ENCODE measurements at regions not wholly inside any gene's neighbourhood (a gene's known extent, or its start where the extent isn't known, plus 50 kb on each side); places are given as distances from the start of the nearest gene placed in this dataset.
"Not testable (repeated sequence)": the region's sequence is repeated elsewhere in the genome, so short reads cannot be mapped to it uniquely, and the experiment has no call there.

- no peak for DNase-seq
These were observed 95.2 kb downstream of the TFAP2C start for GRCh38 chr20:56724241-56724757.

GRCh38 chr20:56730003-56730402 is 100.9 kb downstream of the TFAP2C start:
- DNase-seq, result no peak

- no peak for DNase-seq
These were observed 101.9 kb downstream of the TFAP2C start for GRCh38 chr20:56730996-56731395.

DNA sequence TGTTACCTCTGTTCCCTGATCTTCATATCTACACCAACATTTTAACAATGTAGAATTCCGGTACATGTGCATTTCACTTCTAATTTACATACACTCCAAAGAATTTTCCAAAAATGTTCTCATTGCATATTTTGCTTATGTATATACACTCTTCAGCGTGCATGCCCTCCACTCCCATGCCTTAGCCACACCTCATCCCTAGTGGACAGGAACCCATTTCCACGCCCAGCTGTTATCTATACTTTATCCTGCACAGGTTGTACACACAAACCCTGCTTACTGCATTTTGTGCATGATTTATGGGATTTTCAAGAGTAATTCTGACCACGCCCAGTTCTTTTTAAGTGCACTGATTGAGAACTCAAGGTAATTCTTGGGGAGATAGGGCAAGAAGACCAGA is 102.4 kb downstream of the TFAP2C start:
- no peak for DNase-seq

DNA sequence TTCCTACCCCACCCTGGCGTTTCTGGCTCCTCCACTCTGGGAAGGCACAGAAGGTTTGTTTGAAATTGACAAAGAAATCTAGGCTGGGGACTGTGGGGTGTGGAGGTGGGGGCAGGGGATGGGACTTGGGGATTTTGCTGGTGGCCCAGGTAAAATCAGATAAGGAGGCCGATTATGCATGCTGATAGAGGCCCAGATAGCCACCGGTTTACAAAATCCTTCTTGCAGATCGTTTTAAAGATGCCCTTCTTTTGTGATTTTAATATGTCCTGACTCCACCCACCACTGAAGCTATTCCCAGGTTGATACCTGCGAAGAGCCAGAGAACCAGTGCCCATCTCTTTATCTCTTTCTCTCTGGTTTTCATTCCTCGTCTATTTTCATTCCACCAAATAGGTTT is 104.9 kb downstream of the TFAP2C start:
- DNase-seq, result no peak

DNA sequence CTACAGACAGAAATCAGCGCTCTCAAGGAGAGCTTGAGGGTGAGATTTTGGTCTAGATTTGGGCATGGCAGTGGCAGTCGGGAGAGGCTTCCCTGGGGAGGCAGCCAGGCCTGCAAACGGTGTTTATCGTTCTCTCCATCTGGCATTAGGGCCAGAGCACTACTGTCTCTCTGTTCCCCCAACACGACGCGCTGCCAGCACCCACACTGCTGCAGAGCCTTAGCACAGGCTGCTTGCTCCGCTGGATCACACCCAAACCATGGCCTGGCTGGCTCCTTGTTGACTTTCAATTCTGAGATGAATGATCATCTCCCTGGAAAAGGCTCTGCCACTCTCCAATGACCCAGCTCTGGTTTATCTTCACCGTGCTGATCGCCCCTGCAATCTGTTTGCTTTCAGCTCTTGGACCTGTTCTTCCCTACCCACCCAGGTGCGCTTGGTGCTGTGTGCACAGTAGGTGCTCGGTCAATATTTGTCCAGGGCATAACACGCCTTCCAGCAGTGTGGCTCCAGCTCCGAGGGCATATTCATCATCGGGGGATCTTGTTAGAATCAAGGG is 106.1 kb downstream of the TFAP2C start:
- DNase-seq, result no peak

DNA sequence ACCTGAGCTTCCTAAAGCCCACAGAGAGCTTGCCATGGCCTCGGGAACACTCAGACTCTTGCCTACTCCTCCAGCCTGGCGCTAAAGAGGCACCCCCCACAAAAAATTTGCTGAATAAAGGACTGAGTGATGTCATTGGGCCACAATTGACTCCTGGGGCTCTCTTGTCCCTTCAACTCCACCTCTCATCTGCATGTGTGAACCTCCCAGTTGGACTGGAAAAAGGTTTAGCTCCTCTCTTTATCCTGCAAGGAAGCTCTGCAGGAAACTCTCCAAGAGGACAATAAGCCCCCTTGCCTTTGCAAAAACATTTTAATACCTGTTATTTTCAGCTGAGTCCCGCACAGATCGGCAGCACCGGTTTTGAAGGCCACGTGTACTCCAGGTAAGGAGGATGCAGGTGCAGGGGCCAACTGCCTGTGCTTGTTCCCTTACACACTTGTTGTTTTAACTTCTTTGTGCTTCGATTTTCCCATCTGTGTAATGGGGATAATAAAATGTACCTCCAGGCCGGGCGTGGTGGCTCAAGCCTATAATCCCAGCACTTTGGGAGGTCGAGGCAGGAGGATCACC is 107.3 kb downstream of the TFAP2C start:
- no peak for DNase-seq

DNA sequence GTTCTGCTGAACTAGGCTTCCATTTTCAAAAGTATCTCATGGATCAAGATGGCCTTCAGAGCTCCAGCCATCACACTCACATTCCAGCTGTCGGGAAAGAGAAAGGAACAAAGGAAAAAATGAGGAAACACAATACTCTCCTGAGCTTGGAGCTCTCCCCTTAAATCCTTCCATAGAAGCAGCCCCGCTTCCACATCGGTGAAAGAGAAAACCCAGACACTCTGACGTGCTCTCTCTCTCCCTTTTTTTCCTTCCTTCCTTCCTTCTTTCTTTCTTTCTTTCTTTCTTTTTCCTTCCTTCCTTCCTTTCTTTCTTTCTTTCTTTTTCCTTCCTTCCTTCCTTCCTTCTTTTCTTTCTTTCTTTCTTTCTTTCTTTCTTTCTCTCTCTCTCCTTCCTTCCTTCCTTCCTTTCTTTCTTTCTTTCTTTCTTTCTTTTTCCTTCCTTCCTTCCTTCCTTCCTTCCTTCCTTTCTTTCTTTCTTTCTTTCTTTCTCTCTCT is 115.3 kb downstream of the TFAP2C start:
- not testable (repeated sequence) for DNase-seq

DNA sequence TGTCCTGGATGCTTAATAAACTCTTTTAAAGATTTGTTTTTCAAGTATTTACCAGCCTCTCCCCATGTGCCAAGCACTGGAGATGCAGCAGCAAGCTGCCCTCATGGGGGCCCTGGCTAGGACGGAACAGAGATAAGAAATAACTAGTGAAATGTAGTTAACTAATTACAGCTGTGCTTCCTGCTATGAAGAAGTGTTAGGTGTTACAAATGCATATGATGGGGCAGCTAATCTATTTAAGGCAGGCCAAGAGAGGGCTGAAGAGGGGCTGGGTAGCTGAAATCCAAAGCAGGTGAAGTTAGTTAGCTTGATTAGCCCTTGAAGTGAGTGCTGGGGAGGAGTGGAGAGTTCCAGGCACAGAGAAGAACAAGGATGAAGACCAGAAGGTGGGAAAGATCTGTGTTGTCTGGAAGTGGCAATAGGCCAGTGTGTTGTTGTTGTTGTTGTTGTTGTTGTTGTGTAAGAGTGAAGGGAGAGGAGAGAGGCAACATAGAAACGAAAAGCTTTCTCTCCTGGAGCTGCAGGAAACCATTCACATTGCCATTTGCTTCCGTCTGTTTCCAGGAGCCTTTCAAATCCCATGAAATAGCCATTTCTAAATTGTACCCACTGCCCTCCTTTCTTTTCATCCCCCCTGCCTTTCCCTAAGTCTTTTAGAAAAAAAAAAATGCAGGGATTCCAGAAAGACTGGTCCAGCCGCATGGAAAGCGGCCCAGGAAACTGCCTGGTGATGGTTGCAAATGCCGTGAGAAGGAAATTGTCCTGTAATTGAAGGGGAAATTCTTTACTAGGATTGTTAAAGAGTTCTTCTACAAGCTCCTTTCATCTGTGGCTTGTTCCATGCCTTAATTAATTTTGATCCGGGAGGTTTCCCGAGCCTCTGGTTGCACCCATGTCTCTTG is 119.6 kb downstream of the TFAP2C start:
- DNase-seq, result no peak

DNA sequence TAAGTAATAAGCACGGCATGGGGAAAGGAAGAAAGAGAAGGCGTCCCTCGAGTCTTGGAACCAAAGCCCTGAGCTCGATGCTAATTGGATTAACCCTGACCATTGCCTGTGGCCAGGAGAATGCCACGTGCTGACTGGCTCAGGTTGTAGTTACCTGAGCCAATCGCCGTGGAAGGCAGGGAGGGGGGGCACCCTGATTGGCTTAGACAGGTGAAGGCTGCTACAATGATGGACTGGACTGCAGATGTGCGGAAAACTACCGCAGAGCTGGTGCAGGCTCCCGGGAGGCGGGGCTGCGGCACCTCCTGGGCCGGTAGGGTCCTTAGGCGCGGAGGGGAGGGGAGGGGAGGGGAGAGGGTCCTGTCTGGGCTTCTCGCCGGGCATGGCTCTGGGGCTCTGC is 121.3 kb downstream of the TFAP2C start:
- DNase-seq, result no peak

DNA sequence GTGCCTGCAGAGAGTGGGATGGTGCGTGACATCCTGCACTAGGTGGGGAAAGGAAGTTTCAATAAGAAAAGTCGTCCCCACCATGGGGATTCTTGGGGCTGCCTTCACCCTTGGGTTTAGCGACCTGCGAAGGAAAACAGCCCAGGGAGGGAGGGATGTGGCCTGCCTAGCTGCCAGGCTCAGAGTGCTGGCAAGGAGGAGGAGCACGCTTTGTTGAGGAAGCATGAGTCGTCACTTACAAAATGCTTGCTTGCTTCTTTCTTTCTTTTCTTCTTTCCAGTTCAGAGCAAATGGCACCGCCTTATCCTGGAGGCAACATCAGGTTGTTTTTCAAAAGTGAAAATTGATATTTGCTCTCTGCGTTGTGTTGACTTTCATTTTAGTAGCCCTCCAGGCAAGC is 123.2 kb downstream of the TFAP2C start:
- no peak for DNase-seq

DNA sequence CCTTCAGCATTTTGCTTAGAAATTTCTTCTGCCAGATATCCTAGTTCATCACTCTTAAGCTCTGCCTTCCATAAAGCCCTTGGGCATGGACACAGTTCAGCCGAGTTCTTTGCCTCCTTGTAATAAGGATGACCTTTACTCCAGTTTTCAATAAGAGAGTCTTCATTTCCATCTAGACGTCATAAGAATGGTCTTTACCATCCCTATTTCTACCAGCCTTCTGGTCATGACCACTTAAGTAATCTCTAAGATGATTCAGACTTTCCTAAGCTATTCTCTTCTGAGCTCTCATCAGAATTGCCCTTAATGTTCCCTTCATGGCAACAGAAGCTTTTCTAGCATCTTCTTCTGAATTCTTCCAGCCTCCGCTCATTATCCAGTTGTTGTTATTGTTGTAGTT is 126.1 kb downstream of the TFAP2C start:
- no peak for DNase-seq

GRCh38 chr20:56756658-56757057 is 127.6 kb downstream of the TFAP2C start:
- not testable (repeated sequence) for DNase-seq

DNA sequence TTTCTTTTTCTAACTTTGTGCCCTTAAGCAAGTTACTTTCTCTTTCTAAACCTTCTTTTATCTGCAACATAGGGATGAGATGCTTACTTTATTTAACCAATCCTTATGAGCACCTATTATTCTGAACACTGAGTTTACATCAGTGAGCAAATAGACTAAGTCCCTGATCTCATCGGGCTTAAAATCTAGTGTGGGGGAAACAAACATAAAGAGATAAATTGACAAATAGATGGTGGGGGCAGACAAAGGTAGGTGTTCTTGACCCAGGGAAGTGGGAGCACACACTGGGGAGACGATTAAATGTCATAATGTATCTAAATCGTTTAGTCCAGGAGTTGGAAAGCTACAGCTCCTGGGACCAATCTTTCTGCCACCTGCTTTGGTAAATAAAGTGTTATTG is 129.6 kb downstream of the TFAP2C start:
- DNase-seq, result no peak

GRCh38 chr20:56759741-56760278 is 130.7 kb downstream of the TFAP2C start:
- no peak for DNase-seq

GRCh38 chr20:56760610-56761009 is 131.5 kb downstream of the TFAP2C start:
- DNase-seq, result no peak

GRCh38 chr20:56761393-56761792 is 132.3 kb downstream of the TFAP2C start:
- no peak for DNase-seq

DNA sequence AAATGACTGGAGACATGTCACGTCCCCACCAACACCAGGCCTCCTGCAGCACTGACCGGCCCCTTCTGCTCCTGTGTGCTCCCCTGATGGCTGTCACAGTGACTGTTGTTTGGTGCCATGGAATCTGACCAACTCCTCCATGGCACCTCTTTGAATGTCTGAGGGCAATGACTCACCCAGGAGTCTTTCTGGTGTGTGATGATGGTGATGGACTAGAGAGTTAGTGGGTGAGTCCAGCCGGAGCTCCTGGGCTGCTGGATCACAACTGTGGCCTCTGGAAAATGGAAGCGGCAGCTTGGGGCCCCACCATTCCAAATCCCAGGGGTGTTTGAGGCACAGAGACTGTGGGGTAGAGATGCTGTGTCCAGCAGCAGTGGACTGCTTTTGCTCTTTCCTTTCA is 133.3 kb downstream of the TFAP2C start:
- no peak for DNase-seq

GRCh38 chr20:56762829-56763228 is 133.7 kb downstream of the TFAP2C start:
- no peak for DNase-seq

- no peak for DNase-seq
These were observed 135.6 kb downstream of the TFAP2C start for GRCh38 chr20:56764671-56765070.

GRCh38 chr20:56765172-56766073 is 136.3 kb downstream of the TFAP2C start:
- DNase-seq, result peak; percentile 83

GRCh38 chr20:56766528-56766927 is 137.4 kb downstream of the TFAP2C start:
- peak; percentile 21 for DNase-seq
